HUES64 (cell line): ENCODE measurements at regions not wholly inside any gene's neighbourhood (a gene's known extent, or its start where the extent isn't known, plus 50 kb on each side); places are given as distances from the start of the nearest gene placed in this dataset.
"Not testable (repeated sequence)": the region's sequence is repeated elsewhere in the genome, so short reads cannot be mapped to it uniquely, and the experiment has no call there.

Source experiments
- H3K27ac ChIP-seq: 2 replicates; pipeline ENCODE4 v1.7.0; 2013; ENCODE audit warnings: low read depth, low read length, inconsistent platforms
- H3K27me3 ChIP-seq: 2 replicates; pipeline ENCODE4 v1.6.1; 2013; ENCODE audit warnings: mild to moderate bottlenecking, low read length; ENCODE audit not compliant: insufficient read depth
- H3K36me3 ChIP-seq: 2 replicates; pipeline ENCODE4 v1.6.1; 2013; ENCODE audit warnings: mild to moderate bottlenecking, low read length; ENCODE audit not compliant: insufficient read depth
- H3K4me1 ChIP-seq: 2 replicates; pipeline ENCODE4 v1.6.1; 2013; ENCODE audit warnings: mild to moderate bottlenecking, low read length, moderate library complexity; ENCODE audit not compliant: insufficient read depth
- H3K4me3 ChIP-seq: 2 replicates; pipeline ENCODE4 v1.5.1; 2013; ENCODE audit warnings: mild to moderate bottlenecking, low read length, moderate library complexity
- H3K9ac ChIP-seq: 2 replicates; pipeline ENCODE4 v1.6.1; 2013; ENCODE audit warnings: mild to moderate bottlenecking, low read depth, low read length
- H3K9me3 ChIP-seq: 2 replicates; pipeline ENCODE4 v1.6.1; 2013; ENCODE audit warnings: low read depth, low read length; ENCODE audit not compliant: insufficient read depth
- WGBS: fragments of 150-250, 120-280 bp; methylation state at CpG from one replicate; pipeline ENCODE4 v1.1.7; 2013; ENCODE audit warnings: missing lambda C conversion rate; 5-methylcytosine and 5-hydroxymethylcytosine counted together

DNA sequence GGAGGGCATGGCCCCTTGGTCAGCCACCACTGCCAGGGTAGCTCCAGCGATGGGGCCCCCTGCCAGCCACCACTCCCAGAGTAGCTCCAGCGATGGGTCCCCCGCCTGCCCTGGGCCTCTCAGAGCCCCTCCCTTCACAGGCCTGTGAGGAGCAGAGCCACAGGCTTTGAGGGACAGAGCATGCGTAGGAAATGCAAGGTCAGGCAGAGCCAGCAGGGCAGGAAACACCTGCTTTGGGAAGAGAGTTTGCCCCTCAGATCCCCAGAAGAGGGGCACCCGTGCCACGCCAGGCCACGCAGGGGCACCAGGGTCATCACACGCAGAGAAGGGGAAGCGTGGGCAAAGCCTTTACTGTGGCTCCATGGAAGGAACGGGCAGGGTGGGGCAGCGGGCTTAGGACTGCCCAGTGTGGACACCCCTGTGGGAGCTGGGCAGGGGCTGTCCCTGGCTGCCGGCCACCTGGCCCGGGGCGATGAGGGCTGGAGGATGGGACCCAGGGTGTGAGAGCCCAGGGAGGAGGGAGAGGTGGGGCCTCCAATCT is 477.8 kb downstream of the BRD1 start:
- Histone ChIP-seq H3K4me3 (no peak overlapping the region), H3K27me3 (no peaks in the 10 kb centered on the region), H3K36me3 (no peaks in the 10 kb centered on the region), H3K9ac (no peak overlapping the region), H3K27ac (no peak overlapping the region), H3K4me1 (no peaks in the 10 kb centered on the region; the same call in 1 of the 2 replicates), H3K9me3 (no peaks in the 10 kb centered on the region)
- 93% methylated on average over 14 of the region's 14 CpGs for WGBS

DNA sequence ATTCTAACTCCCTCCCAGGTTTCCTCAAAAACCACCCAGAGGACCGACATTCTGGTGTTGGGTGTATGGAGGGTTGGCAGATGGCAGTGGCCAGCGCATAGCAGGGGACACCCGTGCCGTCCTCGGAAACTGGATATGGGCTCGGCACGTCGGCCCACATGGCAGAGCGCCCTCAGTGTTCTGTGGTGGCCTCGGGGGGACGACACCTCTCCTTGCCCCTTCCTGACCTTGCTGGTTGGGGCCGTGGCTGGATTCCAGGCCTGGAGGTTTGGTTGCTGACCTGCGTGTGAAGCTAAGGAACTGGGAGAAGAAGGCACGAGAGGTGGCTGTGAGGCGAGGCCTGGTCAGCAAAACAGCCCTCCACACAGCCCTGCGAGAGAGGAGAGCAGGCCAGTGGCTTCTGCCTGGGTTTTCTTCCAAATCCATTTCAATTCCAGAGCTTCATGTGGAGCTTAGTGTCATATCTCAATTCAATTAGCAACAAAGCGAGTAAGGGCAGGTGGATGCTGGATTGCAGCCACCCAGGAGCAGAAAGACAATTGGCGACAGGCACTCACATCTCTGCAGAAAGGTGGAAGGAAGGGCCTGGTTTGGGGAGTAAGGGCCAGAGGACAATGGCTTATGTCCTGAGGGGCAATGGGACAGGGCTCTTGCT is 478.4 kb downstream of the BRD1 start:
- Histone ChIP-seq H3K9ac (no peak overlapping the region), H3K4me3 (no peak overlapping the region), H3K4me1 (no peaks in the 10 kb centered on the region; the same call in 1 of the 2 replicates), H3K27me3 (no peaks in the 10 kb centered on the region), H3K36me3 (no peaks in the 10 kb centered on the region), H3K27ac (no peak overlapping the region), H3K9me3 (no peaks in the 10 kb centered on the region)
- WGBS = 90% methylated on average over 18 of the region's 18 CpGs

DNA sequence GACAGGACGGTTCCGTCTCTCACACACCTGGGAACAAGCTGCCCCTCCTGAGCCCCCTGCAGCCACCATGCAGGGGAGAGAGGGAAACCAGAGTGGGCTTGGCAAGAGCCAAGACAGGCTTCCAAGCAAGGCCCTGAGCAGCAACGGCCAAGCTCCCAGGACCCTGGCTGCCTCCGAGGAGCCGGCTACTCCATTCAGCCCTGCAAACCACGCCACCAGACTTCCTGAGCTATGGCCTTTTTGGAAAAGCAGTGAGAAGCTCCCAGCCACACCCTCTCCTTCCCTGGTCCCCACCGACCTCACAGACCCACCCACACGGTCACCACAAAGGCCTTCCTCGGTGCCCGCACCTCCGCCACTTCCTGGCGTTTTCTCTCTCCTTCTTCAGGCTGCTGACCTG is 479.0 kb downstream of the BRD1 start:
- Histone ChIP-seq H3K9ac (no peak overlapping the region), H3K9me3 (no peaks in the 10 kb centered on the region), H3K4me3 (no peak overlapping the region), H3K4me1 (no peaks in the 10 kb centered on the region; the same call in 1 of the 2 replicates), H3K27ac (no peak overlapping the region), H3K27me3 (no peaks in the 10 kb centered on the region), H3K36me3 (no peaks in the 10 kb centered on the region)
- 90% methylated on average over 12 of the region's 12 CpGs for WGBS

DNA sequence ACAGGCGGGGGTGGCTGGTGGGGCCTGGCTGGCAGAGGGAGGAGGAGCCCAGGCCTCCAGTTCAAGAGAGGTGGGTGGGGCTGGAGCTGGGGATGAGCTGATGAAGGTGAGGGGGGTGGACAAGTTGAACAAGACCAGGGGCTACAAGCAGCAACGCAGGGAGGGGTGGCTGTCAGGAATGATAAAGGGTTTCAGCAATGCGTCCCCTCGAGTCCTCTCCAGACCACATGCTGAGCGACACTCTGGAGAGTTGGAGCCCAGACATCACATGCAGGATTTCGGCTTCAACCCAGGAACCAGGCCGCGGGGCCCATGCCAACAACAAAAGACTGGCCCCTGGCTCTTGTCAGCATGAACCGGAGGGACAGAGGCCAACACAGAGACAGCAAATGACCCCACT is 480.3 kb downstream of the BRD1 start:
- H3K4me1 ChIP-seq = no peaks in the 10 kb centered on the region; the same call in 1 of the 2 replicates
- H3K36me3 ChIP-seq = no peaks in the 10 kb centered on the region
- no peaks in the 10 kb centered on the region for H3K9me3 ChIP-seq
- WGBS = 84% methylated on average over 9 of the region's 9 CpGs
- H3K4me3 ChIP-seq = no peak overlapping the region
- no peak overlapping the region for H3K27ac ChIP-seq
- no peaks in the 10 kb centered on the region for H3K27me3 ChIP-seq
- no peak overlapping the region for H3K9ac ChIP-seq

DNA sequence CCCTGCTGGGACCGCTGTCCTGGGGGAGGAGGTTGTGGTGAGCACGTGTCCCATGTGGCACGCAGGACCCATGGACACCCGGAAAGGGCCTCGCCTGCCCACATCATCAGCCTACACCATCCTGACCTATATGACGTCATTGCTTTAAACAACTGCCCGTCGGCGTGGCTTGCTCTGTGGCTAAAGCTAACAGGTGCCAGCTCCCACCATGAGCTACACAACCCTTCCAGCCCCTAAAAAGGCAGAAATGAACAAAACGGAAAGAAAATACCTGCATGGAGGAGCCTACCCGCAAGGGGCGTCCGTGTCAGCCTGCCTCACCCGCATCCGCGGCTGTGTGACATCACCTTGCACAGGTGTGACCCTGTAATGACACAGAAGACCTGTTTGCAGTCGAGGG is 481.8 kb downstream of the BRD1 start:
- no peak overlapping the region for H3K9ac ChIP-seq
- H3K4me3 ChIP-seq = no peak overlapping the region
- no peaks in the 10 kb centered on the region for H3K36me3 ChIP-seq
- H3K27ac ChIP-seq = no peak overlapping the region
- no peaks in the 10 kb centered on the region; the same call in 1 of the 2 replicates for H3K4me1 ChIP-seq
- H3K27me3 ChIP-seq = no peaks in the 10 kb centered on the region
- WGBS = 92% methylated on average over 17 of the region's 17 CpGs
- no peaks in the 10 kb centered on the region for H3K9me3 ChIP-seq

DNA sequence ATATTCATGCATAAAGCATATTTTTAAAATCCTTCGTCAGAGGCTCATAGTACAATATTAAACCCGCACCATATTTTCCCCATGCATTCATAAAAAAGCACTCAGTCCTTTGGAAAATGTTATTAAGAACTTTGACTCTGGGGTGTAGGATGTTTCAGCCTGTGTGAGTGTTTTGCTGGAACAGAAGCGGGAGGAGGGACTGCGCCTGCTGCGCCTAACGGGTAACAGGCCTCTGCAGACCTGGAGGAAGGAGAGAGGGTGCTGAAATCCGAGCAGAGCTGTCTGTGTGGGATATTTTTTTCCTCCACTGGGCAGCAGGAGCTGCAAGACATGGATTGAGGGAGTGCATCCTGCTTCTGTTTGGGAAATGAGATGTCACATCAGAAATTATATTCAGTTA is 483.0 kb downstream of the BRD1 start:
- 88% methylated on average over 6 of the region's 7 CpGs for WGBS
- H3K36me3 ChIP-seq = no peaks in the 10 kb centered on the region
- no peaks in the 10 kb centered on the region; the same call in 1 of the 2 replicates for H3K4me1 ChIP-seq
- no peak overlapping the region for H3K9ac ChIP-seq
- H3K9me3 ChIP-seq = no peaks in the 10 kb centered on the region
- H3K27ac ChIP-seq = no peak overlapping the region
- H3K27me3 ChIP-seq = no peaks in the 10 kb centered on the region
- H3K4me3 ChIP-seq = no peak overlapping the region

DNA sequence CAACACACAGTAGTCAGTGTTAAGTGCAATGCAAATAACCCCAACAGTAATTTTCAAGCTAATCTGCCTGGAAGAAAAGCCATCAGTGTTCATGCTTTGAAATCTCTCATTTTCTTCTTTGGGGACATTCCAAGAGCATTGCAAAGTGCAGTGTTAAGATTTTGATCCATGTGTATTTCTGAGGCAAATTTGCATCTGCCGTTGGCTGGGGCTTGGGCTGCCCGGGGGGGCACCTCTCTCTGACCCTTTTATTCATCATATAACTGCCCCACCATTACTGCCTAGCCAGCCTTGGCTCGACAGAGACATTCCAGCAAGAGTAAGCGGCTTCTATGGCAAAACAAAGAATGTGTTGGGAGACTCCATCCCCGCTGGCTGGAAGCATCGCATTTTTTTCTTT is 483.5 kb downstream of the BRD1 start:
- no peak overlapping the region for H3K4me3 ChIP-seq
- H3K9me3 ChIP-seq = no peaks in the 10 kb centered on the region
- H3K27me3 ChIP-seq = no peaks in the 10 kb centered on the region
- H3K9ac ChIP-seq = no peak overlapping the region
- H3K27ac ChIP-seq = no peak overlapping the region
- no peaks in the 10 kb centered on the region; the same call in 1 of the 2 replicates for H3K4me1 ChIP-seq
- H3K36me3 ChIP-seq = no peaks in the 10 kb centered on the region
- WGBS = 82% methylated on average over 6 of the region's 6 CpGs

DNA sequence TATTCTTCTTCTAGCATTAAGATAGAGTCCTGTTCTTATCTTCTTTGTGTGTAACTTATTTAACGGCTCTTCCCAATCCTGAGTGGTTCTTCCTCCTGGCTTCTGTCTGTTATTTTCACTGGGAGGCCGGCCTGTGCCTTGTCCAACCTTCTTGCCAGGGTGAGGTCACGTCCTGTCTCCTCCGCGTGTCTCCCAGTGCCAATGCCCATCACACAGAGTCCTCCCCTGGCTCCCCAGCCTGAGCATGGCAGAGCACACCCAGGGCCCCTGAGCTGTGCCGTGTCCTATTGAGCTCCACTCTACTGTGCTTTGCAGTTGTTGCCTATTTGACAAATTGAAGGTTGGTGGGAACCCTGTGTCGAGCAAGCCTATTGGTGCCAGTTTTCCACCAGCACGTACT is 487.3 kb downstream of the BRD1 start:
- WGBS = 98% methylated on average over 8 of the region's 8 CpGs
- no peaks in the 10 kb centered on the region for H3K27me3 ChIP-seq
- no peaks in the 10 kb centered on the region for H3K9me3 ChIP-seq

DNA sequence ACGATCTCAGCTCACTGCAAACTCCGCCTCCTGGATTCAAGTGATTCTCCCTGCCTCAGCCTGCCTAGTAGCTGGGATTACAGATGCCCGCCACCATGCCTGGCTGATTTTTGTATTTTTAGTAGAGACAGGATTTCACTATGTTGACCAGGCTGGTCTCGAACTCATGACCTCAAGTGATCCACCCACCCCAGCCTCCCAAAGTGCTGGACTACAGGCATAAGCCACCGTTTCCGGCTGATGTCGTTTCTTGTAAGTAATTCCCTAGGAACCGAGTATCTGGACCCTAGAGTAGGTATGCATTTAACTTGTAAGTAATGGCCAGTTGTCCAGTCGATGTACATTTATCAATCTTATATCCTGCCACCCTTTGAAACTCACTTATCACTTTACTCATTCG is 491.2 kb downstream of the BRD1 start:
- not testable (repeated sequence) for H3K27me3 ChIP-seq, H3K4me1 ChIP-seq, H3K4me3 ChIP-seq, H3K27ac ChIP-seq, H3K9ac ChIP-seq, H3K36me3 ChIP-seq, H3K9me3 ChIP-seq
- WGBS = 89% methylated on average over 10 of the region's 10 CpGs

More for the DNA sequence above, 487.3 kb downstream of the BRD1 start:
- H3K27ac ChIP-seq = no peak overlapping the region
- no peaks in the 10 kb centered on the region; the same call in 1 of the 2 replicates for H3K4me1 ChIP-seq
- no peak overlapping the region for H3K4me3 ChIP-seq
- no peaks in the 10 kb centered on the region for H3K36me3 ChIP-seq
- no peak overlapping the region for H3K9ac ChIP-seq

DNA sequence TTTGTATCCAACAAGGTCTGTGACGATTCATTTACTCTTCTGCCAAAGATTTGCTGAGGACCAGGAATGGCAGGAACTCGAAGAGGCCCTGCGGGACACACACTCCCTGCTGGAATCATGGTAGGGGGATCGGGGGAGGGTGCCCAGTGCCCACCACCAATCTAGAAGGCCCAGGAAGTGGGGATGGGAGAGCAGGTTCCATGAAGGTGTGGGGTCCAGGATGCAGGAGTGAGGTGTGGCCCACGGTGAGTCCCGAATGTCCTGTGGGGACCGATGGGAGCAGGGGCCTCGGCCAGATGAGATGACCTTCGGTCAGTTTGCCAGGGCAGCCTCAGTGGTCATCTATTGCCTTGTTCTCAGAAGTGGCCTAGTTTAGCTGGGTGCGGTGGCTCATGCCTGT is 492.7 kb downstream of the BRD1 start:
- H3K36me3 ChIP-seq = no peaks in the 10 kb centered on the region
- WGBS = 93% methylated on average over 10 of the region's 10 CpGs
- H3K9ac ChIP-seq = no peak overlapping the region
- H3K4me3 ChIP-seq = no peak overlapping the region
- no peaks in the 10 kb centered on the region for H3K9me3 ChIP-seq
- no peak overlapping the region for H3K27ac ChIP-seq
- no peaks in the 10 kb centered on the region for H3K27me3 ChIP-seq
- H3K4me1 ChIP-seq = peaks cover 5% of the 10 kb centered on the region; the same call in 1 of the 2 replicates

DNA sequence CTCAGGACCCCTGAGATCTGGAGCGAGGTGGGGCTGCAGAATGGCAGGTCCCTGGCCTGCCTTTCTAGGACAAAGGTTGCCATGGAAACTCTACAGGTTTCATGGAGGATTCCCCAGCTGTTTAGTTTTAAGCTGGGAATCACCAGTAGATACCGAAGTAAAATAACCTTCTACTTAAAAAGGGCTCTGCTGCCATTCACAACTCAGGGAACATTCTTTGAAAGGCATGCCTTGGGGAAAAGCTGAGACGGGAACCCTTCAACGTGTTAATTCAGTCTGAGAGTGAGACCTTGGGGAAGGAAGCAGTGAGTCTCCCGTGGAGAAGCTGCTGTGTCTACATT is 493.3 kb downstream of the BRD1 start:
- no peak overlapping the region for H3K4me3 ChIP-seq
- no peaks in the 10 kb centered on the region for H3K9me3 ChIP-seq
- H3K27ac ChIP-seq = no peak overlapping the region
- 63% methylated on average over 5 of the region's 5 CpGs for WGBS
- peaks cover 5% of the 10 kb centered on the region; the same call in 1 of the 2 replicates for H3K4me1 ChIP-seq
- no peaks in the 10 kb centered on the region for H3K27me3 ChIP-seq
- H3K36me3 ChIP-seq = no peaks in the 10 kb centered on the region
- H3K9ac ChIP-seq = 0 out of 2 replicates have a peak overlapping the region, but pooled peaks have one; percentile 24
